B cell (primary cell): ENCODE measurements at regions not wholly inside any gene's neighbourhood (a gene's known extent, or its start where the extent isn't known, plus 50 kb on each side); places are given as distances from the start of the nearest gene placed in this dataset.

Experiments
- ATAC-seq: fragments of 200-7000 bp; cut with Tn5 transposase; one replicate; pipeline ENCODE4 v1.10.0; 2021; ENCODE audit warnings: low read depth, mild to moderate bottlenecking, moderate number of reproducible peaks, moderate library complexity
- CTCF ChIA-PET: fragments of 350-600 bp; sonication (Branson Sonifier 250); formaldehyde crosslinking; loops from one replicate; lab custom pipeline; 2021; ENCODE audit warnings: antibody characterized with exemption, inconsistent platforms; lab: Charles Lee
- POLR2A ChIA-PET: fragments of 350-600 bp; sonication (Branson Sonifier 250); formaldehyde crosslinking; loops from one replicate; lab custom pipeline; 2021; ENCODE audit warnings: antibody characterized with exemption; lab: Charles Lee
- DNase-seq: peaks from one replicate; pipeline ENCODE4 v3.0.0; 2013
- H2AFZ ChIP-seq: 2 replicates; pipeline ENCODE4 v1.6.1; 2012; ENCODE audit warnings: mild to moderate bottlenecking, low read depth, low read length; ENCODE audit not compliant: insufficient read depth, poor library complexity, severe bottlenecking
- H3K27ac ChIP-seq, 2 donors: 1 replicate in 1 of 2; 2 replicates in 1 of 2; pipeline ENCODE4 v1.5.1; 2012 to 2013; ENCODE audit warnings: low read length in 2 of 2, mild to moderate bottlenecking in 2 of 2, moderate library complexity in 1 of 2
- H3K27me3 ChIP-seq, 4 experiments: fragments of 200-600 bp in 1 of 4; sonication (generic) in 1 of 4; replicated peaks in 1 of 4; 1 replicate in 2 of 4; 2 replicates in 2 of 4; pipeline versions ENCODE4 v1.6.1 to v1.7.0; 2013 to 2016; ENCODE audit warnings: low read length in 3 of 4, mild to moderate bottlenecking in 2 of 4, mixed read lengths in 1 of 4, moderate library complexity in 1 of 4; ENCODE audit not compliant: insufficient read depth in 4 of 4, control insufficient read depth in 3 of 4; ENCODE audit errors: control extremely low read depth in 1 of 4
- H3K36me3 ChIP-seq, 2 experiments: replicated peaks in 1 of 2; 1 replicate in 1 of 2; 2 replicates in 1 of 2; pipeline versions ENCODE4 v1.6.1 to v1.7.1; 2013; ENCODE audit warnings: low read length in 1 of 2; ENCODE audit not compliant: insufficient read depth in 2 of 2, control insufficient read depth in 1 of 2; ENCODE audit errors: control extremely low read depth in 1 of 2, extremely low read depth in 1 of 2
- H3K4me1 ChIP-seq, 2 donors: fragments of 200-600 bp in 1 of 2; sonication (generic) in 1 of 2; 1 replicate in 1 of 2; 2 replicates in 1 of 2; pipeline versions ENCODE4 v1.5.1 to v1.6.1; 2013 to 2017; ENCODE audit warnings: low read length in 2 of 2; ENCODE audit not compliant: control insufficient read depth in 2 of 2, insufficient read depth in 2 of 2
- H3K4me2 ChIP-seq: replicated peaks from 2 replicates; pipeline ENCODE3; 2012; ENCODE audit warnings: mild to moderate bottlenecking, low read depth, low read length; ENCODE audit not compliant: poor library complexity, severe bottlenecking
- H3K4me3 ChIP-seq, 5 experiments: fragments of 200-600 bp in 1 of 5; sonication (generic) in 1 of 5; 1 replicate in 3 of 5; 2 replicates in 2 of 5; pipeline versions ENCODE4 v1.5.1 to v1.7.0; 2011 to 2016; ENCODE audit warnings: low read length in 4 of 5, mild to moderate bottlenecking in 4 of 5, low read depth in 2 of 5, control low read depth in 1 of 5, moderate library complexity in 1 of 5; ENCODE audit not compliant: insufficient read depth in 1 of 5; ENCODE audit errors: control extremely low read depth in 1 of 5, extremely low read depth in 1 of 5
- H3K79me2 ChIP-seq: fragments of 200-600 bp; sonication (generic); one replicate; pipeline ENCODE4 v1.6.0; 2016; ENCODE audit warnings: low read length; ENCODE audit not compliant: control insufficient read depth, insufficient read depth
- H3K9ac ChIP-seq: fragments of 200-600 bp; sonication (generic); 2 replicates; pipeline ENCODE4 v1.6.1; 2017; ENCODE audit warnings: mild to moderate bottlenecking, low read length, moderate library complexity
- H3K9me3 ChIP-seq, 3 donors: one replicate each; pipeline versions ENCODE4 v1.6.1 to v1.7.1; 2013; ENCODE audit warnings: low read length in 2 of 3; ENCODE audit not compliant: control insufficient read depth in 2 of 3, insufficient read depth in 1 of 3; ENCODE audit errors: control extremely low read depth in 1 of 3
- H4K20me1 ChIP-seq: 2 replicates; pipeline ENCODE4 v1.6.0; 2012; ENCODE audit warnings: mild to moderate bottlenecking, low read length; ENCODE audit not compliant: insufficient read depth, control insufficient read depth, poor library complexity, severe bottlenecking
- H3K27ac Mint-ChIP-seq: one replicate; pipeline ENCODE4 v1.8.0; 2021; ENCODE audit warnings: mixed read lengths
- H3K27me3 Mint-ChIP-seq: one replicate; pipeline ENCODE4 v1.8.0; 2021; ENCODE audit warnings: mixed read lengths
- H3K4me1 Mint-ChIP-seq: one replicate; pipeline ENCODE4 v1.8.0; 2021; ENCODE audit warnings: mixed read lengths
- H3K4me3 Mint-ChIP-seq: one replicate; pipeline ENCODE4 v1.8.0; 2021; ENCODE audit warnings: mixed read lengths
- H3K9me3 Mint-ChIP-seq: one replicate; pipeline ENCODE4 v1.8.0; 2022; ENCODE audit warnings: mixed read lengths; ENCODE audit not compliant: insufficient read depth
- EZH2 ChIP-seq: IDR thresholded peaks from 2 replicates; pipeline ENCODE4 v1.6.1; 2012; ENCODE audit warnings: borderline replicate concordance, low read depth, mild to moderate bottlenecking, moderate library complexity, low read length; ENCODE audit not compliant: insufficient read depth, poor library complexity, severe bottlenecking
- WGBS: methylation state at CpG from one replicate; pipeline ENCODE4 v1.1.5; 2013; ENCODE audit warnings: missing lambda C conversion rate; ENCODE audit not compliant: insufficient coverage; 5-methylcytosine and 5-hydroxymethylcytosine counted together
- intact Hi-C: fragments of 100-400 bp; cut with micrococcal nuclease; formaldehyde crosslinking; loops from one replicate; pipeline ENCODE4 v1.10.0; 2022
- TF ChIP-seq, protein P1 (sequence below): fragments of 200-600 bp; IDR thresholded peaks from one replicate; pipeline ENCODE4 v1.8.0; 2022; ENCODE audit warnings: antibody characterized with exemption, mild to moderate bottlenecking

DNA sequence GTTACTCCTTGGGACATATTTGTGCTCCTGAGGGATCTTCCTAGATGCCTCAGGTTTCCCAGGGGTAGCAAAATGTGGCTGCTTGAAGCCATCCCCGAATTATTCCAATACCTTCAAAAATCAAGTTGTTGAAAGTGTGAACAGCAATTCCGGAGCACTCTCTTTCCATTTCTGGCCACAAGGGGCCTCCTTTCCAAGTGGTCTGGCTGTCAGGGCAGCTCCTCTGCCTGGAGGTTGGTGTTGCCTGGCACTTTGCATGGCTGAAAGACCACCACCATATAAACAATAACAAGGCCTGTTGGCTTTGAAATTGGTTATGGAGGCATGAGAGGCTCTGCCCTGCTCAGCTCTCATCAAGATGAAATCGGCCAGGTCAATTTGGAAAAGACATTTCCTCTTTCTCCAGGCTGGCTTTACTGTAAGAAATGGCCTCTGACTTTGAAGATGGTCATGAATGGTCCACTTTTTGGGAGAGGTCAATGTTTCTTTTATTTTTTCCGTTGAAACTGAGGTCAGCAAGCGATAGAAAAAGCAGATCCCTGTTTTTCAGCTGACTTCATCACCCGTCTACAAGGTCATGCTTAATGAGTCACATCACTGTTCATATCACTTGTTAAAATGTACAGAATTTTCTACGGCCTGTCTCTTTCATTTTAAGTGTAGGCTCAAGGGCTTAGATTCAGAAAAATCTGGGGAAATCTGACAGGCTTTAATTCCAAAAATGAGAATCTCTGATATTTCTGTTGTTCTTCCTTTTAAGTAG lies 481.1 kb upstream of the ZNF608 start:
- no peaks in the 10 kb centered on the region for H3K4me1 ChIP-seq
- ChIA-PET POLR2A (no interaction called here), CTCF (no interaction called here)
- ATAC-seq = no peak
- H4K20me1 ChIP-seq = no peaks in the 10 kb centered on the region
- H3K36me3 ChIP-seq = no peaks in the 10 kb centered on the region
- no peaks in the 10 kb centered on the region for H3K79me2 ChIP-seq
- no peak overlapping the region for H3K9ac ChIP-seq
- TF ChIP-seq, protein P1, sequence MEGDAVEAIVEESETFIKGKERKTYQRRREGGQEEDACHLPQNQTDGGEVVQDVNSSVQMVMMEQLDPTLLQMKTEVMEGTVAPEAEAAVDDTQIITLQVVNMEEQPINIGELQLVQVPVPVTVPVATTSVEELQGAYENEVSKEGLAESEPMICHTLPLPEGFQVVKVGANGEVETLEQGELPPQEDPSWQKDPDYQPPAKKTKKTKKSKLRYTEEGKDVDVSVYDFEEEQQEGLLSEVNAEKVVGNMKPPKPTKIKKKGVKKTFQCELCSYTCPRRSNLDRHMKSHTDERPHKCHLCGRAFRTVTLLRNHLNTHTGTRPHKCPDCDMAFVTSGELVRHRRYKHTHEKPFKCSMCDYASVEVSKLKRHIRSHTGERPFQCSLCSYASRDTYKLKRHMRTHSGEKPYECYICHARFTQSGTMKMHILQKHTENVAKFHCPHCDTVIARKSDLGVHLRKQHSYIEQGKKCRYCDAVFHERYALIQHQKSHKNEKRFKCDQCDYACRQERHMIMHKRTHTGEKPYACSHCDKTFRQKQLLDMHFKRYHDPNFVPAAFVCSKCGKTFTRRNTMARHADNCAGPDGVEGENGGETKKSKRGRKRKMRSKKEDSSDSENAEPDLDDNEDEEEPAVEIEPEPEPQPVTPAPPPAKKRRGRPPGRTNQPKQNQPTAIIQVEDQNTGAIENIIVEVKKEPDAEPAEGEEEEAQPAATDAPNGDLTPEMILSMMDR = no peak
- TF ChIP-seq EZH2 = no peak
- intact Hi-C loops = no loop called here
- no peaks in the 10 kb centered on the region for H3K9me3 ChIP-seq
- no peaks in the 10 kb centered on the region for H3K27me3 Mint-ChIP-seq
- no peak overlapping the region for H3K27ac ChIP-seq
- H3K4me3 ChIP-seq = no peak overlapping the region
- peaks cover 1% of the 10 kb centered on the region for H3K4me1 Mint-ChIP-seq
- H3K27me3 ChIP-seq = no peaks in the 10 kb centered on the region
- no peak overlapping the region for H2AFZ ChIP-seq
- H3K9me3 Mint-ChIP-seq = no peaks in the 10 kb centered on the region
- 92% methylated on average over 2 of the region's 7 CpGs for WGBS
- DNase-seq = no peak
- H3K27ac Mint-ChIP-seq = no peak overlapping the region
- no peak overlapping the region for H3K4me3 Mint-ChIP-seq
- H3K4me2 ChIP-seq = no peak overlapping the region

DNA sequence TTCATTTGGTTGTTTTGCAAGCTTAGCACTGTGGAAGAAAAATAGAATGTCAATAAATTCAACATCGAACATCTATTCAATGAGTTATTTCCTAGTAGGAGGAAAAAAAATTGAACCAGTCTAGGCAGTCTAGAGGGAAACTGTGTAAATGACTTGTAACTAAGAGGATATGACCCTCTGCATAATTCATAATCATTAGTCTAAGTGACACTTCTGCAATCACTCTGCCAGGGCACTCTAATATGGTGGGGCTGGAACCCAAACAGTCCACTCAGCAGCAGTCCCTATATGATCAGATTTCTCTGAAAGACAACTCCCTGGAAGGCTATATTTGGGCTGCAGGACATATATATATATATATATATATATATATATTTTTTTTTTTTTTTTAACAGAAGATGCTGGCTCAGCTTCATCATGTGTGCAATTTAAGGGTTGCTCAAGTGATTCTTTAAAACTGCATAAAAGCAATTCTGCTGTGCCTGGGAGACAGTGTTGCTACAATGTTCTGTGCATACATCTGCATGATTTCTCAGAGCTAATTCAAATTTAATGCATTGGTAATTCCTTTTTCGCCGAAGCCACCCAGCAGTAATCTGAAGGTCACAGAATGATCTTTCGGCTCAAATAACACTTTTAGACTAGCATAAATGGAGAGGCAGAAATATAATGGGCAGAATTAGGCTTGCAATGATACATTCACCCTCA lies 482.1 kb upstream of the ZNF608 start:
- ATAC-seq (no peak), DNase-seq (no peak)
- Histone ChIP-seq H3K27ac (no peak overlapping the region), H3K4me1 (no peaks in the 10 kb centered on the region), H3K9ac (no peak overlapping the region), H3K27me3 (no peaks in the 10 kb centered on the region), H3K4me3 (no peak overlapping the region), H2AFZ (no peak overlapping the region), H4K20me1 (no peaks in the 10 kb centered on the region), H3K79me2 (no peaks in the 10 kb centered on the region), H3K4me2 (no peak overlapping the region), H3K9me3 (no peaks in the 10 kb centered on the region), H3K36me3 (no peaks in the 10 kb centered on the region)
- CTCF ChIA-PET = no interaction called here
- Mint-ChIP-seq H3K9me3 (no peaks in the 10 kb centered on the region), H3K4me1 (peaks cover 1% of the 10 kb centered on the region), H3K27me3 (no peaks in the 10 kb centered on the region), H3K4me3 (no peak overlapping the region), H3K27ac (no peak overlapping the region)
- POLR2A ChIA-PET = no interaction called here
- intact Hi-C loops = no loop called here
- WGBS = no CpG with 5 or more reads among the region's 4 CpGs
- TF ChIP-seq, protein P1 = no peak
- TF ChIP-seq EZH2 = no peak
